ENCODE measurements at regions not wholly inside any gene's neighbourhood (a gene's known extent, or its start where the extent isn't known, plus 50 kb on each side); places are given as distances from the start of the nearest gene placed in this dataset.
"Not testable (repeated sequence)": the region's sequence is repeated elsewhere in the genome, so short reads cannot be mapped to it uniquely, and the experiment has no call there.

- Histone ChIP-seq H3K9me3 (replicated peaks; ENCODE audit: control insufficient read depth, insufficient read depth, low read length) (no peaks in the 10 kb centered on the region), H3K9ac (ENCODE audit: control insufficient read depth, insufficient read depth, low read length) (no peak overlapping the region), H3K4me1 (ENCODE audit: control insufficient read depth, insufficient read depth, low read length) (no peaks in the 10 kb centered on the region), H4K20me1 (ENCODE audit: control insufficient read depth, insufficient read depth) (no peaks in the 10 kb centered on the region), H3K27me3 (replicated peaks in 1 of 2; ENCODE audit: control insufficient read depth in 2 of 2, insufficient read depth in 2 of 2, low read length in 1 of 2) (no peaks in the 10 kb centered on the region), H3K4me2 (ENCODE audit: control insufficient read depth, insufficient read depth) (no peak overlapping the region), H3K4me3 (no peak overlapping the region), H3K36me3 (ENCODE audit: control insufficient read depth in 2 of 2, insufficient read depth in 2 of 2, low read length in 1 of 2) (no peaks in the 10 kb centered on the region), H3K79me2 (ENCODE audit: control insufficient read depth, insufficient read depth, low read length) (no peaks in the 10 kb centered on the region), H2AFZ (ENCODE audit: control insufficient read depth, low read depth, low read length) (no peak overlapping the region), H3K27ac (ENCODE audit: control insufficient read depth, insufficient read depth) (no peak overlapping the region)
- ChIA-PET POLR2A (no interaction called here), SMC1A (ENCODE audit: uncharacterized antibody, unreplicated experiment) (interaction anchor here (0.7 to 1.6 kb wide), 3 partner anchors 183 to 342 kb away, joined by 3 to 5 read pairs (median 3); no protein-coding TSS in a partner anchor), RAD21 (ENCODE audit: unreplicated experiment) (no interaction called here), CTCF (interaction anchor here (0.7 to 2.8 kb wide), 6 partner anchors 9 to 345 kb away, joined by 3 to 11 read pairs (median 5); no protein-coding TSS in a partner anchor)
- BruUV-seq (replicated peaks), result no TSS peak
- TF ChIP-seq ZNF687 (IDR thresholded peaks at IDR 0.05) (no peak), RAD21 (IDR thresholded peaks at IDR 0.05; ENCODE audit: insufficient read depth, low read depth, low read length) (peak; percentile 72), SMC3 (IDR thresholded peaks at IDR 0.05; ENCODE audit: borderline replicate concordance, low read length) (peak; percentile 62), CTCF (IDR thresholded peaks at IDR 0.05 in 2 of 3, conservative IDR thresholded peaks at IDR 0.05 in 1 of 3; ENCODE audit: control insufficient read depth in 2 of 3, extremely low read depth in 1 of 3, insufficient read depth in 1 of 3, low read depth in 3 of 3, low read length in 3 of 3) (peak; percentile 27 to 57 (median 55); a peak in 5 of 6 replicates), EED (IDR thresholded peaks at IDR 0.05; ENCODE audit: low read depth) (no peak), TAF1 (IDR thresholded peaks at IDR 0.05; ENCODE audit: borderline replicate concordance, low read depth, low read length) (no peak), HDAC2 (IDR thresholded peaks at IDR 0.05) (no peak)
- FAIRE-seq (no peak), ATAC-seq (peak; percentile 79), DNase-seq (ENCODE audit: low read depth, low spot score) (no peak)
- intact Hi-C loops (cut with micrococcal nuclease; ENCODE audit: unreplicated experiment), result loop anchor here (1.0 kb wide), 2 partner anchors 184 to 344 kb away; no protein-coding TSS in a partner anchor
- in situ Hi-C loops (cut with MboI), result no loop called here
These were observed 382.8 kb downstream of the AMY1C start for GRCh38 chr1:104132382-104132973.

- FAIRE-seq; H3K79me2 ChIP-seq (ENCODE audit: control insufficient read depth, insufficient read depth, low read length); H4K20me1 ChIP-seq (ENCODE audit: control insufficient read depth, insufficient read depth); BruUV-seq (replicated peaks); H3K4me2 ChIP-seq (ENCODE audit: control insufficient read depth, insufficient read depth); DNase-seq (ENCODE audit: low read depth, low spot score); H2AFZ ChIP-seq (ENCODE audit: control insufficient read depth, low read depth, low read length); POLR2A ChIA-PET; H3K4me1 ChIP-seq (ENCODE audit: control insufficient read depth, insufficient read depth, low read length); RAD21 ChIA-PET (ENCODE audit: unreplicated experiment); in situ Hi-C loops (cut with MboI); intact Hi-C loops (cut with micrococcal nuclease; ENCODE audit: unreplicated experiment); H3K4me3 ChIP-seq; H3K27me3 ChIP-seq (replicated peaks in 1 of 2; ENCODE audit: control insufficient read depth in 2 of 2, insufficient read depth in 2 of 2, low read length in 1 of 2); H3K9ac ChIP-seq (ENCODE audit: control insufficient read depth, insufficient read depth, low read length); SMC1A ChIA-PET (ENCODE audit: uncharacterized antibody, unreplicated experiment); CTCF ChIA-PET; H3K27ac ChIP-seq (ENCODE audit: control insufficient read depth, insufficient read depth); H3K9me3 ChIP-seq (replicated peaks; ENCODE audit: control insufficient read depth, insufficient read depth, low read length); H3K36me3 ChIP-seq (ENCODE audit: control insufficient read depth in 2 of 2, insufficient read depth in 2 of 2, low read length in 1 of 2); ATAC-seq: not testable (repeated sequence)
- 38% methylated on average over 6 of the region's 6 CpGs for WGBS (ENCODE audit: insufficient coverage, insufficient replicate concordance, low lambda C conversion rate, missing lambda C conversion rate)
These were observed 385.3 kb downstream of the AMY1C start for GRCh38 chr1:104135036-104135435.

All from GM12878 (cell line).